ENCODE measurements at regions not wholly inside any gene's neighbourhood (a gene's known extent, or its start where the extent isn't known, plus 50 kb on each side); places are given as distances from the start of the nearest gene placed in this dataset.

GRCh38 chr4:114280645-114281044 is 301.2 kb upstream of the ARSJ start:
- Histone ChIP-seq H3K27me3 (ENCODE audit: insufficient read depth, low read depth) (no peaks in the 10 kb centered on the region), H3K27ac (no peak overlapping the region), H3K4me1 (replicated peaks; ENCODE audit: insufficient read depth) (no peaks in the 10 kb centered on the region), H3K9me2 (ENCODE audit: insufficient read depth) (no peaks in the 10 kb centered on the region), H3K9me3 (ENCODE audit: insufficient read depth, low read depth) (no peaks in the 10 kb centered on the region), H3K4me2 (no peak overlapping the region), H3K4me3 (no peak overlapping the region), H2AFZ (no peak overlapping the region), H3K79me2 (ENCODE audit: low read depth) (no peaks in the 10 kb centered on the region), H3K36me3 (ENCODE audit: low read depth) (no peaks in the 10 kb centered on the region), H4K20me1 (ENCODE audit: insufficient read depth) (no peaks in the 10 kb centered on the region), H3F3A (ENCODE audit: insufficient read depth, low read depth) (no peaks in the 10 kb centered on the region)
- TF ChIP-seq CTCF (conservative IDR thresholded peaks at IDR 0.05), result no peak
- DNase-seq, result no peak
- POLR2A ChIA-PET (ENCODE audit: unreplicated experiment), result no interaction called here
- BruUV-seq (replicated peaks), result no TSS peak
- intact Hi-C loops (cut with micrococcal nuclease; ENCODE audit: unreplicated experiment), result no loop called here
- CTCF ChIA-PET, result no interaction called here

GRCh38 chr4:114281164-114281960 is 301.9 kb upstream of the ARSJ start:
- no peaks in the 10 kb centered on the region for H3K27me3 ChIP-seq (ENCODE audit: insufficient read depth, low read depth)
- no peaks in the 10 kb centered on the region for H3K9me2 ChIP-seq (ENCODE audit: insufficient read depth)
- H3K27ac ChIP-seq, result no peak overlapping the region
- no peak overlapping the region for H3K4me3 ChIP-seq
- no peaks in the 10 kb centered on the region for H3K9me3 ChIP-seq (ENCODE audit: insufficient read depth, low read depth)
- H3K79me2 ChIP-seq (ENCODE audit: low read depth), result no peaks in the 10 kb centered on the region
- H3K4me1 ChIP-seq (replicated peaks; ENCODE audit: insufficient read depth), result no peaks in the 10 kb centered on the region
- no peaks in the 10 kb centered on the region for H3F3A ChIP-seq (ENCODE audit: insufficient read depth, low read depth)
- intact Hi-C loops (cut with micrococcal nuclease; ENCODE audit: unreplicated experiment), result no loop called here
- no peaks in the 10 kb centered on the region for H4K20me1 ChIP-seq (ENCODE audit: insufficient read depth)
- CTCF ChIA-PET, result no interaction called here
- H3K4me2 ChIP-seq, result no peak overlapping the region
- POLR2A ChIA-PET (ENCODE audit: unreplicated experiment), result no interaction called here
- H3K36me3 ChIP-seq (ENCODE audit: low read depth), result no peaks in the 10 kb centered on the region
- BruUV-seq (replicated peaks), result no TSS peak
- no peak for TF ChIP-seq CTCF (conservative IDR thresholded peaks at IDR 0.05)
- no peak for TF ChIP-seq EZH2 (IDR thresholded peaks at IDR 0.05; ENCODE audit: low read depth)
- H2AFZ ChIP-seq, result no peak overlapping the region
- no peak for DNase-seq

- H3K27me3 ChIP-seq (ENCODE audit: insufficient read depth, low read depth), result no peaks in the 10 kb centered on the region
- no peak overlapping the region for H2AFZ ChIP-seq
- intact Hi-C loops (cut with micrococcal nuclease; ENCODE audit: unreplicated experiment), result no loop called here
- no TSS peak for BruUV-seq (replicated peaks)
- H3K36me3 ChIP-seq (ENCODE audit: low read depth), result no peaks in the 10 kb centered on the region
- no peaks in the 10 kb centered on the region for H3K9me2 ChIP-seq (ENCODE audit: insufficient read depth)
- H3K4me1 ChIP-seq (replicated peaks; ENCODE audit: insufficient read depth), result no peaks in the 10 kb centered on the region
- ChIA-PET CTCF (no interaction called here), POLR2A (ENCODE audit: unreplicated experiment) (no interaction called here)
- no peak overlapping the region for H3K27ac ChIP-seq
- no peak overlapping the region for H3K4me3 ChIP-seq
- H3F3A ChIP-seq (ENCODE audit: insufficient read depth, low read depth), result no peaks in the 10 kb centered on the region
- no peak overlapping the region for H3K4me2 ChIP-seq
- H4K20me1 ChIP-seq (ENCODE audit: insufficient read depth), result no peaks in the 10 kb centered on the region
- no peak for DNase-seq
- no peaks in the 10 kb centered on the region for H3K79me2 ChIP-seq (ENCODE audit: low read depth)
- H3K9me3 ChIP-seq (ENCODE audit: insufficient read depth, low read depth), result no peaks in the 10 kb centered on the region
- TF ChIP-seq EZH2 (IDR thresholded peaks at IDR 0.05; ENCODE audit: low read depth), result no peak
- no peak for TF ChIP-seq CTCF (conservative IDR thresholded peaks at IDR 0.05)
These were observed 303.5 kb upstream of the ARSJ start for GRCh38 chr4:114282937-114283336.

Data from PC-9 (cell line).